GM23338 (cell line): ENCODE measurements at regions not wholly inside any gene's neighbourhood (a gene's known extent, or its start where the extent isn't known, plus 50 kb on each side); places are given as distances from the start of the nearest gene placed in this dataset.

ENCODE experiments used
- ATAC-seq: fragments of 200-7000 bp; cut with Tn5 transposase; 3 replicates; pipeline ENCODE4 v1.9.1; 2020
- DNase-seq: peaks from one replicate; pipeline ENCODE4 v3.0.0-alpha.2; 2015; ENCODE audit warnings: low spot score
- H2AFZ ChIP-seq: fragments of 200-600 bp; sonication (generic); 2 replicates; pipeline ENCODE4 v1.8.0; 2016; ENCODE audit warnings: antibody characterized with exemption, mild to moderate bottlenecking, moderate library complexity
- H3F3A ChIP-seq: fragments of 200-600 bp; sonication (generic); replicated peaks from 2 replicates; pipeline ENCODE4 v1.8.0; 2017; ENCODE audit warnings: antibody characterized with exemption, mixed run types, low read depth
- H3K27ac ChIP-seq: fragments of 200-600 bp; sonication (generic); 2 replicates; pipeline ENCODE4 v1.6.1; 2016; ENCODE audit warnings: low read depth
- H3K27me3 ChIP-seq: fragments of 200-600 bp; sonication (generic); 2 replicates; pipeline ENCODE4 v1.8.0; 2016; ENCODE audit warnings: mild to moderate bottlenecking, mixed run types, moderate library complexity; ENCODE audit not compliant: insufficient read depth
- H3K36me3 ChIP-seq: fragments of 200-600 bp; sonication (generic); 2 replicates; pipeline ENCODE4 v1.8.0; 2016; ENCODE audit warnings: mild to moderate bottlenecking; ENCODE audit not compliant: insufficient read depth
- H3K4me1 ChIP-seq: fragments of 200-600 bp; sonication (generic); 2 replicates; pipeline ENCODE4 v1.8.0; 2016; ENCODE audit warnings: mild to moderate bottlenecking, moderate library complexity; ENCODE audit not compliant: insufficient read depth
- H3K4me2 ChIP-seq: fragments of 200-600 bp; sonication (generic); 2 replicates; pipeline ENCODE4 v1.7.1; 2017; ENCODE audit warnings: mixed run types
- H3K4me3 ChIP-seq: fragments of 200-600 bp; sonication (generic); 2 replicates; pipeline ENCODE4 v1.6.1; 2016; ENCODE audit warnings: mixed run types
- H3K79me2 ChIP-seq: fragments of 200-600 bp; sonication (generic); replicated peaks from 2 replicates; pipeline ENCODE4 v1.8.0; 2017; ENCODE audit warnings: mild to moderate bottlenecking; ENCODE audit not compliant: insufficient read depth
- H3K9me2 ChIP-seq: fragments of 200-600 bp; sonication (generic); 2 replicates; pipeline ENCODE4 v1.8.0; 2017; ENCODE audit not compliant: insufficient read depth
- H4K20me1 ChIP-seq: fragments of 200-600 bp; sonication (generic); replicated peaks from 2 replicates; pipeline ENCODE4 v1.8.0; 2017; ENCODE audit warnings: mild to moderate bottlenecking; ENCODE audit not compliant: insufficient read depth
- H3K27ac Mint-ChIP-seq: 2 replicates; pipeline ENCODE4 v1.8.0; 2020; ENCODE audit warnings: inconsistent platforms, mild to moderate bottlenecking, moderate library complexity, mixed read lengths
- H3K27me3 Mint-ChIP-seq: 3 replicates; pipeline ENCODE4 v1.8.0; 2022; ENCODE audit warnings: low read depth, mild to moderate bottlenecking, moderate library complexity, mixed read lengths, inconsistent platforms; ENCODE audit not compliant: insufficient read depth, poor library complexity
- H3K36me3 Mint-ChIP-seq: 3 replicates; pipeline ENCODE4 v1.8.0; 2021; ENCODE audit warnings: low read depth, mild to moderate bottlenecking, inconsistent platforms, moderate library complexity, mixed read lengths
- H3K4me1 Mint-ChIP-seq: 3 replicates; pipeline ENCODE4 v1.8.0; 2020; ENCODE audit warnings: mild to moderate bottlenecking, inconsistent platforms, mixed read lengths
- H3K4me3 Mint-ChIP-seq: 3 replicates; pipeline ENCODE4 v1.8.0; 2021; ENCODE audit warnings: moderate library complexity, mild to moderate bottlenecking, inconsistent platforms, mixed read lengths
- H3K9me3 Mint-ChIP-seq: 3 replicates; pipeline ENCODE4 v1.8.0; 2020; ENCODE audit warnings: moderate library complexity, mild to moderate bottlenecking, inconsistent platforms, mixed read lengths
- CREB1 ChIP-seq: fragments of 250-450 bp; sonication (Bioruptor Pico); IDR thresholded peaks from 2 replicates; pipeline ENCODE4 v1.5.0; 2020; ENCODE audit warnings: low read depth, mild to moderate bottlenecking, moderate library complexity
- EZH2phosphoT487 ChIP-seq: fragments of 200-600 bp; sonication (generic); IDR thresholded peaks from one replicate; pipeline ENCODE4 v1.8.1; 2018; ENCODE audit warnings: antibody characterized with exemption; ENCODE audit not compliant: unreplicated experiment
- JUNB ChIP-seq: IDR thresholded peaks from one replicate; pipeline ENCODE4 v1.6.1; 2016; ENCODE audit warnings: antibody characterized with exemption; ENCODE audit not compliant: unreplicated experiment
- NANOG ChIP-seq: IDR thresholded peaks from 2 replicates; pipeline ENCODE4 v1.6.1; 2016; ENCODE audit warnings: antibody characterized with exemption, borderline replicate concordance
- POLR2AphosphoS5 ChIP-seq: IDR thresholded peaks from 2 replicates; pipeline ENCODE4 v1.6.1; 2016; ENCODE audit warnings: antibody characterized with exemption, low read depth
- ZNF114 ChIP-seq: fragments of 250-450 bp; sonication (Bioruptor Pico); IDR thresholded peaks from 2 replicates; pipeline ENCODE4 v1.5.0; 2020; ENCODE audit warnings: mild to moderate bottlenecking, moderate library complexity
- ZNF331 ChIP-seq: fragments of 250-450 bp; sonication (Bioruptor Pico); IDR thresholded peaks from 2 replicates; pipeline ENCODE4 v1.5.0; 2020; ENCODE audit warnings: low read depth, mild to moderate bottlenecking, moderate library complexity
- TF ChIP-seq, protein P1 (sequence below): IDR thresholded peaks from one replicate; pipeline ENCODE4 v1.6.1; 2018; ENCODE audit warnings: antibody characterized with exemption; ENCODE audit not compliant: unreplicated experiment
- TF ChIP-seq, protein P2 (sequence below), 2 experiments: fragments of 200-600 bp in 1 of 2; sonication (generic) in 1 of 2; conservative IDR thresholded peaks; 2 replicates each; pipeline versions ENCODE4 v1.5.1 to v1.6.1; 2016 to 2017; ENCODE audit warnings: antibody characterized with exemption in 2 of 2, low read depth in 2 of 2, mild to moderate bottlenecking in 2 of 2, moderate library complexity in 1 of 2
- TF ChIP-seq, protein P3 (sequence below): fragments of 250-450 bp; sonication (Bioruptor Pico); IDR thresholded peaks from 2 replicates; pipeline ENCODE4 v1.5.0; 2020; ENCODE audit warnings: mild to moderate bottlenecking, moderate library complexity

DNA sequence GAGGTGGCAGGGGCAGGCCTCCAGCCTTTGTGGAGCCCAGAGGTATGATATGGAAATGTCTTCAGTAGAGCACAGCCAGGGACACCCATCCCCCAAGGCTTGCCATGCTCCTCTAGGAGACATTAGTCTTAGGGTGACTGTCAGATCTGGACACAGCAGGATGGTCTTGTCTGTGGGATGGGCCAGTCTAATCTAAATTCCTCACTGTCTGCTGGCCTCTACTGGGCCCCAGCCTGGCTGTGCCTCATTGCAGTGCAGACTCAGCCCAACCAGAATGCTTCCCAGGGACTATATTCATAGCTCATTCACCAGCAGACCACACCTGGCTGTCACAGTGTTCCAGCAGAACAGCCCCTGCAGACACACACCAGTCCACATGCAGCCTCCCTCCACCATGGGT lies 129.5 kb upstream of the MRPS30 start (continued):
- TF ChIP-seq, protein P1, sequence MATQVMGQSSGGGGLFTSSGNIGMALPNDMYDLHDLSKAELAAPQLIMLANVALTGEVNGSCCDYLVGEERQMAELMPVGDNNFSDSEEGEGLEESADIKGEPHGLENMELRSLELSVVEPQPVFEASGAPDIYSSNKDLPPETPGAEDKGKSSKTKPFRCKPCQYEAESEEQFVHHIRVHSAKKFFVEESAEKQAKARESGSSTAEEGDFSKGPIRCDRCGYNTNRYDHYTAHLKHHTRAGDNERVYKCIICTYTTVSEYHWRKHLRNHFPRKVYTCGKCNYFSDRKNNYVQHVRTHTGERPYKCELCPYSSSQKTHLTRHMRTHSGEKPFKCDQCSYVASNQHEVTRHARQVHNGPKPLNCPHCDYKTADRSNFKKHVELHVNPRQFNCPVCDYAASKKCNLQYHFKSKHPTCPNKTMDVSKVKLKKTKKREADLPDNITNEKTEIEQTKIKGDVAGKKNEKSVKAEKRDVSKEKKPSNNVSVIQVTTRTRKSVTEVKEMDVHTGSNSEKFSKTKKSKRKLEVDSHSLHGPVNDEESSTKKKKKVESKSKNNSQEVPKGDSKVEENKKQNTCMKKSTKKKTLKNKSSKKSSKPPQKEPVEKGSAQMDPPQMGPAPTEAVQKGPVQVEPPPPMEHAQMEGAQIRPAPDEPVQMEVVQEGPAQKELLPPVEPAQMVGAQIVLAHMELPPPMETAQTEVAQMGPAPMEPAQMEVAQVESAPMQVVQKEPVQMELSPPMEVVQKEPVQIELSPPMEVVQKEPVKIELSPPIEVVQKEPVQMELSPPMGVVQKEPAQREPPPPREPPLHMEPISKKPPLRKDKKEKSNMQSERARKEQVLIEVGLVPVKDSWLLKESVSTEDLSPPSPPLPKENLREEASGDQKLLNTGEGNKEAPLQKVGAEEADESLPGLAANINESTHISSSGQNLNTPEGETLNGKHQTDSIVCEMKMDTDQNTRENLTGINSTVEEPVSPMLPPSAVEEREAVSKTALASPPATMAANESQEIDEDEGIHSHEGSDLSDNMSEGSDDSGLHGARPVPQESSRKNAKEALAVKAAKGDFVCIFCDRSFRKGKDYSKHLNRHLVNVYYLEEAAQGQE: no peak
- no peak for TF ChIP-seq CREB1 (CRISPR knock-in tag)
- TF ChIP-seq, protein P2, sequence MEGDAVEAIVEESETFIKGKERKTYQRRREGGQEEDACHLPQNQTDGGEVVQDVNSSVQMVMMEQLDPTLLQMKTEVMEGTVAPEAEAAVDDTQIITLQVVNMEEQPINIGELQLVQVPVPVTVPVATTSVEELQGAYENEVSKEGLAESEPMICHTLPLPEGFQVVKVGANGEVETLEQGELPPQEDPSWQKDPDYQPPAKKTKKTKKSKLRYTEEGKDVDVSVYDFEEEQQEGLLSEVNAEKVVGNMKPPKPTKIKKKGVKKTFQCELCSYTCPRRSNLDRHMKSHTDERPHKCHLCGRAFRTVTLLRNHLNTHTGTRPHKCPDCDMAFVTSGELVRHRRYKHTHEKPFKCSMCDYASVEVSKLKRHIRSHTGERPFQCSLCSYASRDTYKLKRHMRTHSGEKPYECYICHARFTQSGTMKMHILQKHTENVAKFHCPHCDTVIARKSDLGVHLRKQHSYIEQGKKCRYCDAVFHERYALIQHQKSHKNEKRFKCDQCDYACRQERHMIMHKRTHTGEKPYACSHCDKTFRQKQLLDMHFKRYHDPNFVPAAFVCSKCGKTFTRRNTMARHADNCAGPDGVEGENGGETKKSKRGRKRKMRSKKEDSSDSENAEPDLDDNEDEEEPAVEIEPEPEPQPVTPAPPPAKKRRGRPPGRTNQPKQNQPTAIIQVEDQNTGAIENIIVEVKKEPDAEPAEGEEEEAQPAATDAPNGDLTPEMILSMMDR (conservative IDR thresholded peaks at IDR 0.05; ENCODE audit: low read depth in 2 of 2): no peak
- no peak for TF ChIP-seq POLR2AphosphoS5
- no peak for TF ChIP-seq ZNF331 (CRISPR knock-in tag)
- no peak for TF ChIP-seq ZNF114 (CRISPR knock-in tag)
- TF ChIP-seq JUNB: no peak
- no peak for TF ChIP-seq EZH2phosphoT487

DNA sequence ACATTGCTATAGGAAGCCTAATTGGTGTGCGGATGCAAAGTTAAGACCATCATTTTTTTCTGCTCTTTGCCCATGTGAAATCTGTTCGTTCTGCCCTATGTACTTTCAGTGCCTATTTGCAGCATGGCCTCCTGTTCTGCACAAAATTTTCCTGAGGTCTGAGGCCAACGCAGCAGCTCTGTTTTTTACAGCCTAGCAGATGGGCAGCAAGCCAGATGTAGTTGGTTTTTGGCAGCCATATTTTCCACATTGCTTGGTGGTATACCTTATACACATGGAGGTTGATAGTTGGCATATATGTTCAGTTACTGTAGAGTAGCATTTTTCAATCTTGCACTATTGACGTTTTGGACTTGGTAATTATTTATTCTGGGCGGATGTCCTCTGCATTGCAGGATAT lies 133.5 kb upstream of the MRPS30 start:
- no peak overlapping the region for H3K27ac ChIP-seq
- peaks cover 6% of the 10 kb centered on the region for H3K27me3 Mint-ChIP-seq
- H3K27me3 ChIP-seq: no peaks in the 10 kb centered on the region
- H3K4me1 ChIP-seq: no peaks in the 10 kb centered on the region
- no peak overlapping the region for H3K4me3 Mint-ChIP-seq
- no peaks in the 10 kb centered on the region for H3K4me1 Mint-ChIP-seq
- H4K20me1 ChIP-seq: no peaks in the 10 kb centered on the region
- no peak overlapping the region; the same call in 1 of the 2 replicates for H2AFZ ChIP-seq
- peaks cover 4% of the 10 kb centered on the region; the same call in 1 of the 2 replicates for H3K9me2 ChIP-seq
- H3F3A ChIP-seq: no peaks in the 10 kb centered on the region
- H3K27ac Mint-ChIP-seq: no peak overlapping the region
- H3K4me2 ChIP-seq: no peak overlapping the region
- peaks cover 3% of the 10 kb centered on the region; the same call in 1 of the 3 replicates for H3K9me3 Mint-ChIP-seq
- H3K36me3 Mint-ChIP-seq: no peaks in the 10 kb centered on the region
- no peak overlapping the region for H3K4me3 ChIP-seq
- ATAC-seq: no peak
- no peak for DNase-seq
- no peaks in the 10 kb centered on the region for H3K79me2 ChIP-seq
- H3K36me3 ChIP-seq: no peaks in the 10 kb centered on the region
- TF ChIP-seq, protein P3, sequence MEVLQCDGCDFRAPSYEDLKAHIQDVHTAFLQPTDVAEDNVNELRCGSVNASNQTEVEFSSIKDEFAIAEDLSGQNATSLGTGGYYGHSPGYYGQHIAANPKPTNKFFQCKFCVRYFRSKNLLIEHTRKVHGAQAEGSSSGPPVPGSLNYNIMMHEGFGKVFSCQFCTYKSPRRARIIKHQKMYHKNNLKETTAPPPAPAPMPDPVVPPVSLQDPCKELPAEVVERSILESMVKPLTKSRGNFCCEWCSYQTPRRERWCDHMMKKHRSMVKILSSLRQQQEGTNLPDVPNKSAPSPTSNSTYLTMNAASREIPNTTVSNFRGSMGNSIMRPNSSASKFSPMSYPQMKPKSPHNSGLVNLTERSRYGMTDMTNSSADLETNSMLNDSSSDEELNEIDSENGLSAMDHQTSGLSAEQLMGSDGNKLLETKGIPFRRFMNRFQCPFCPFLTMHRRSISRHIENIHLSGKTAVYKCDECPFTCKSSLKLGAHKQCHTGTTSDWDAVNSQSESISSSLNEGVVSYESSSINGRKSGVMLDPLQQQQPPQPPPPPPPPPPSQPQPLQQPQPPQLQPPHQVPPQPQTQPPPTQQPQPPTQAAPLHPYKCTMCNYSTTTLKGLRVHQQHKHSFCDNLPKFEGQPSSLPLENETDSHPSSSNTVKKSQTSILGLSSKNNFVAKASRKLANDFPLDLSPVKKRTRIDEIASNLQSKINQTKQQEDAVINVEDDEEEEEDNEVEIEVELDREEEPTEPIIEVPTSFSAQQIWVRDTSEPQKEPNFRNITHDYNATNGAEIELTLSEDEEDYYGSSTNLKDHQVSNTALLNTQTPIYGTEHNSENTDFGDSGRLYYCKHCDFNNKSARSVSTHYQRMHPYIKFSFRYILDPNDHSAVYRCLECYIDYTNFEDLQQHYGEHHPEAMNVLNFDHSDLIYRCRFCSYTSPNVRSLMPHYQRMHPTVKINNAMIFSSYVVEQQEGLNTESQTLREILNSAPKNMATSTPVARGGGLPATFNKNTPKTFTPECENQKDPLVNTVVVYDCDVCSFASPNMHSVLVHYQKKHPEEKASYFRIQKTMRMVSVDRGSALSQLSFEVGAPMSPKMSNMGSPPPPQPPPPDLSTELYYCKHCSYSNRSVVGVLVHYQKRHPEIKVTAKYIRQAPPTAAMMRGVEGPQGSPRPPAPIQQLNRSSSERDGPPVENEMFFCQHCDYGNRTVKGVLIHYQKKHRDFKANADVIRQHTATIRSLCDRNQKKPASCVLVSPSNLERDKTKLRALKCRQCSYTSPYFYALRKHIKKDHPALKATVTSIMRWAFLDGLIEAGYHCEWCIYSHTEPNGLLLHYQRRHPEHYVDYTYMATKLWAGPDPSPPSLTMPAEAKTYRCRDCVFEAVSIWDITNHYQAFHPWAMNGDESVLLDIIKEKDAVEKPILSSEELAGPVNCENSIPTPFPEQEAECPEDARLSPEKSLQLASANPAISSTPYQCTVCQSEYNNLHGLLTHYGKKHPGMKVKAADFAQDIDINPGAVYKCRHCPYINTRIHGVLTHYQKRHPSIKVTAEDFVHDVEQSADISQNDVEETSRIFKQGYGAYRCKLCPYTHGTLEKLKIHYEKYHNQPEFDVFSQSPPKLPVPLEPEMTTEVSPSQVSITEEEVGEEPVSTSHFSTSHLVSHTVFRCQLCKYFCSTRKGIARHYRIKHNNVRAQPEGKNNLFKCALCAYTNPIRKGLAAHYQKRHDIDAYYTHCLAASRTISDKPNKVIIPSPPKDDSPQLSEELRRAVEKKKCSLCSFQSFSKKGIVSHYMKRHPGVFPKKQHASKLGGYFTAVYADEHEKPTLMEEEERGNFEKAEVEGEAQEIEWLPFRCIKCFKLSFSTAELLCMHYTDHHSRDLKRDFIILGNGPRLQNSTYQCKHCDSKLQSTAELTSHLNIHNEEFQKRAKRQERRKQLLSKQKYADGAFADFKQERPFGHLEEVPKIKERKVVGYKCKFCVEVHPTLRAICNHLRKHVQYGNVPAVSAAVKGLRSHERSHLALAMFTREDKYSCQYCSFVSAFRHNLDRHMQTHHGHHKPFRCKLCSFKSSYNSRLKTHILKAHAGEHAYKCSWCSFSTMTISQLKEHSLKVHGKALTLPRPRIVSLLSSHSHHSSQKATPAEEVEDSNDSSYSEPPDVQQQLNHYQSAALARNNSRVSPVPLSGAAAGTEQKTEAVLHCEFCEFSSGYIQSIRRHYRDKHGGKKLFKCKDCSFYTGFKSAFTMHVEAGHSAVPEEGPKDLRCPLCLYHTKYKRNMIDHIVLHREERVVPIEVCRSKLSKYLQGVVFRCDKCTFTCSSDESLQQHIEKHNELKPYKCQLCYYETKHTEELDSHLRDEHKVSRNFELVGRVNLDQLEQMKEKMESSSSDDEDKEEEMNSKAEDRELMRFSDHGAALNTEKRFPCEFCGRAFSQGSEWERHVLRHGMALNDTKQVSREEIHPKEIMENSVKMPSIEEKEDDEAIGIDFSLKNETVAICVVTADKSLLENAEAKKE (CRISPR knock-in tag): no peak
- TF ChIP-seq CREB1 (CRISPR knock-in tag) (no peak), JUNB (no peak), NANOG (no peak), ZNF331 (CRISPR knock-in tag) (no peak), EZH2phosphoT487 (no peak)
- TF ChIP-seq, protein P2 (conservative IDR thresholded peaks at IDR 0.05; ENCODE audit: low read depth in 2 of 2): no peak
